ENCODE measurements at regions not wholly inside any gene's neighbourhood (a gene's known extent, or its start where the extent isn't known, plus 50 kb on each side); places are given as distances from the start of the nearest gene placed in this dataset.

- TF ChIP-seq CTCF (IDR thresholded peaks at IDR 0.05; ENCODE audit: insufficient read depth, low read length, poor library complexity, severe bottlenecking): no peak
- Histone ChIP-seq H3K36me3 (ENCODE audit: control insufficient read depth, insufficient read depth, low read length) (no peaks in the 10 kb centered on the region), H3K27me3 (replicated peaks; ENCODE audit: control insufficient read depth, insufficient read depth, low read length) (no peaks in the 10 kb centered on the region), H3K4me3 (replicated peaks; ENCODE audit: low read depth, low read length) (no peak overlapping the region)
- no peak for DNase-seq (ENCODE audit: extremely low read depth, insufficient read length)
Measured at GRCh38 chr11:71371674-71372069, 76.5 kb downstream of the DHCR7 start.

GRCh38 chr11:71370895-71371673 lies 77.1 kb downstream of the DHCR7 start:
- Histone ChIP-seq H3K27me3 (replicated peaks; ENCODE audit: control insufficient read depth, insufficient read depth, low read length) (no peaks in the 10 kb centered on the region), H3K4me3 (replicated peaks; ENCODE audit: low read depth, low read length) (no peak overlapping the region), H3K36me3 (ENCODE audit: control insufficient read depth, insufficient read depth, low read length) (no peaks in the 10 kb centered on the region)
- no peak for DNase-seq (ENCODE audit: extremely low read depth, insufficient read length)
- peak; percentile 34 for TF ChIP-seq CTCF (IDR thresholded peaks at IDR 0.05; ENCODE audit: insufficient read depth, low read length, poor library complexity, severe bottlenecking)

- H3K36me3 ChIP-seq (ENCODE audit: control insufficient read depth, insufficient read depth, low read length): no peaks in the 10 kb centered on the region
Measured at GRCh38 chr11:71370020-71370747, 78.0 kb downstream of the DHCR7 start.

GRCh38 chr11:71369411-71369810 lies 78.8 kb downstream of the DHCR7 start:
- Histone ChIP-seq H3K36me3 (ENCODE audit: control insufficient read depth, insufficient read depth, low read length) (no peaks in the 10 kb centered on the region), H3K27me3 (replicated peaks; ENCODE audit: control insufficient read depth, insufficient read depth, low read length) (no peaks in the 10 kb centered on the region; the same call in 1 of the 2 replicates), H3K4me3 (replicated peaks; ENCODE audit: low read depth, low read length) (no peak overlapping the region)
- no peak for TF ChIP-seq CTCF (IDR thresholded peaks at IDR 0.05; ENCODE audit: insufficient read depth, low read length, poor library complexity, severe bottlenecking)
- no peak for DNase-seq (ENCODE audit: extremely low read depth, insufficient read length)

More at GRCh38 chr11:71370020-71370747, 78.0 kb downstream of the DHCR7 start:
- H3K27me3 ChIP-seq (replicated peaks; ENCODE audit: control insufficient read depth, insufficient read depth, low read length): no peaks in the 10 kb centered on the region
- TF ChIP-seq CTCF (IDR thresholded peaks at IDR 0.05; ENCODE audit: insufficient read depth, low read length, poor library complexity, severe bottlenecking): no peak
- no peak for DNase-seq (ENCODE audit: extremely low read depth, insufficient read length)
- H3K4me3 ChIP-seq (replicated peaks; ENCODE audit: low read depth, low read length): no peak overlapping the region

- Histone ChIP-seq H3K27me3 (replicated peaks; ENCODE audit: control insufficient read depth, insufficient read depth, low read length) (no peaks in the 10 kb centered on the region; the same call in 1 of the 2 replicates), H3K4me3 (replicated peaks; ENCODE audit: low read depth, low read length) (no peak overlapping the region), H3K36me3 (ENCODE audit: control insufficient read depth, insufficient read depth, low read length) (no peaks in the 10 kb centered on the region)
- no peak for TF ChIP-seq CTCF (IDR thresholded peaks at IDR 0.05; ENCODE audit: insufficient read depth, low read length, poor library complexity, severe bottlenecking)
- no peak for DNase-seq (ENCODE audit: extremely low read depth, insufficient read length)
Measured at GRCh38 chr11:71368966-71369365, 79.2 kb downstream of the DHCR7 start.
